ENCODE measurements at regions not wholly inside any gene's neighbourhood (a gene's known extent, or its start where the extent isn't known, plus 50 kb on each side); places are given as distances from the start of the nearest gene placed in this dataset.

- TF ChIP-seq GATA2 (IDR thresholded peaks at IDR 0.05; ENCODE audit: low read depth, low read length) (no peak), GATA3 (IDR thresholded peaks at IDR 0.05; ENCODE audit: low read depth, low read length) (no peak)
Measured at GRCh38 chr6:19782588-19782987, 54.6 kb upstream of the ID4 start.
